ENCODE measurements at regions not wholly inside any gene's neighbourhood (a gene's known extent, or its start where the extent isn't known, plus 50 kb on each side); places are given as distances from the start of the nearest gene placed in this dataset.
"Not testable (repeated sequence)": the region's sequence is repeated elsewhere in the genome, so short reads cannot be mapped to it uniquely, and the experiment has no call there.

GRCh38 chr16:10252155-10252554 is 69.9 kb upstream of the GRIN2A start:
- H3K9me3 ChIP-seq (ENCODE audit: insufficient read depth, low read length) = no peaks in the 10 kb centered on the region
- TF ChIP-seq SUZ12 (IDR thresholded peaks at IDR 0.05; ENCODE audit: extremely low read depth, insufficient read depth, insufficient read length) (no peak), YY1 (IDR thresholded peaks at IDR 0.05; ENCODE audit: insufficient read depth, insufficient read length) (no peak)
- no peak overlapping the region for H3K9ac ChIP-seq (ENCODE audit: insufficient read length, low read depth)
- no peaks in the 10 kb centered on the region for H3K36me3 ChIP-seq (ENCODE audit: insufficient read depth, insufficient read length, low read length)
- peaks cover under 1% of the 10 kb centered on the region for H3K4me1 ChIP-seq (ENCODE audit: insufficient read depth, insufficient read length)
- DNase-seq (ENCODE audit: low read depth, low spot score) = no peak
- no peak overlapping the region for H3K4me3 ChIP-seq (ENCODE audit: insufficient read length, low read depth)
- H3K27me3 ChIP-seq (ENCODE audit: insufficient read depth, insufficient read length) = no peaks in the 10 kb centered on the region

DNA sequence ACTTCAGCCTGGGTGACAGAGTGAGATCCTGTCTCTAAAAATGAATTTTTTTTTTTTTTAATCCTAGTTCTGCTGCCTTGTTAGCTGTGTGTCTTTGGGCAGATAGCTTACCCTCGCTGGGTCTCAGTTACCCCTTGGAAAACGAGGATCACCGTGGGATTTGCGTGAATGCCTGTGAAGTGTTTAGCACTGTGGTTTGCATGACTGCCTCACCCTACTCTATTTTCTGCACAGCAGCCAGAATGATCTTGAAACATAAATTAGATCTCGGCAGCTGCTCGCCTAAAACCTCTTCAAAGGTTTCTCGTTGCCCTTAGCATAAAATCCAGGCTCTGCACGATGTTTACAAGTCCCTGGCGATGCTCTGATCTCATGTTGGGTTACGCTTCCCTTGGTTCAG is 71.2 kb upstream of the GRIN2A start:
- peaks cover 3% of the 10 kb centered on the region for H3K4me1 ChIP-seq (ENCODE audit: insufficient read depth, insufficient read length)
- TF ChIP-seq YY1 (IDR thresholded peaks at IDR 0.05; ENCODE audit: insufficient read depth, insufficient read length) = no peak
- no peak for TF ChIP-seq ZNF274 (IDR thresholded peaks at IDR 0.05; ENCODE audit: low read depth, low read length)
- no peak for TF ChIP-seq SUZ12 (IDR thresholded peaks at IDR 0.05; ENCODE audit: extremely low read depth, insufficient read depth, insufficient read length)
- H3K9ac ChIP-seq (ENCODE audit: insufficient read length, low read depth) = no peak overlapping the region
- no peaks in the 10 kb centered on the region for H3K27me3 ChIP-seq (ENCODE audit: insufficient read depth, insufficient read length)
- no peak for DNase-seq (ENCODE audit: low read depth, low spot score)
- H3K4me3 ChIP-seq (ENCODE audit: insufficient read length, low read depth) = no peak overlapping the region
- no peaks in the 10 kb centered on the region for H3K9me3 ChIP-seq (ENCODE audit: insufficient read depth, low read length)
- no peaks in the 10 kb centered on the region for H3K36me3 ChIP-seq (ENCODE audit: insufficient read depth, insufficient read length, low read length)

DNA sequence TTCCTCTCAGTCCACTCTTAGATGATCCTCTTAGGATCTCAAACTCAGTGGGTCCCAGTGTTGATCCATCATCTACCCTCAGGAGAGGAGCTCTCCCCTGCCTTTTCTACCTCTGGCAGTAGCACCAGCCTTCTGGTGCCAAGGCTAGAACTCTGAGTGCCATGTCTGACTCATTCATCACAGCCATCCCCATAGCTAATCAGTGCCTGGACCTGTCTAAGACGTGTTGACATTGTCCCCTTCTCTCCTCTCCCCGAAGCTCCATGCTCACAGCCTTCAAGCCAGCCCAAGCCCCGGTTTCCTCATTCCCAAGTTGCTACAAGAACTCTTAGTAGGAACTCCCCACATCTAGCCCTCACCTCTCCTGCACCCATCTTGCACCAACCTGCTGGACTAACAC is 73.5 kb upstream of the GRIN2A start:
- Histone ChIP-seq H3K36me3 (ENCODE audit: insufficient read depth, insufficient read length, low read length) (no peaks in the 10 kb centered on the region), H3K27me3 (ENCODE audit: insufficient read depth, insufficient read length) (no peaks in the 10 kb centered on the region), H3K4me1 (ENCODE audit: insufficient read depth, insufficient read length) (peaks cover 3% of the 10 kb centered on the region), H3K4me3 (ENCODE audit: insufficient read length, low read depth) (no peak overlapping the region), H3K9ac (ENCODE audit: insufficient read length, low read depth) (no peak overlapping the region), H3K9me3 (ENCODE audit: insufficient read depth, low read length) (no peaks in the 10 kb centered on the region)
- TF ChIP-seq ZNF274 (IDR thresholded peaks at IDR 0.05; ENCODE audit: low read depth, low read length) (no peak), YY1 (IDR thresholded peaks at IDR 0.05; ENCODE audit: insufficient read depth, insufficient read length) (no peak), SUZ12 (IDR thresholded peaks at IDR 0.05; ENCODE audit: extremely low read depth, insufficient read depth, insufficient read length) (no peak)
- DNase-seq (ENCODE audit: low read depth, low spot score) = no peak

DNA sequence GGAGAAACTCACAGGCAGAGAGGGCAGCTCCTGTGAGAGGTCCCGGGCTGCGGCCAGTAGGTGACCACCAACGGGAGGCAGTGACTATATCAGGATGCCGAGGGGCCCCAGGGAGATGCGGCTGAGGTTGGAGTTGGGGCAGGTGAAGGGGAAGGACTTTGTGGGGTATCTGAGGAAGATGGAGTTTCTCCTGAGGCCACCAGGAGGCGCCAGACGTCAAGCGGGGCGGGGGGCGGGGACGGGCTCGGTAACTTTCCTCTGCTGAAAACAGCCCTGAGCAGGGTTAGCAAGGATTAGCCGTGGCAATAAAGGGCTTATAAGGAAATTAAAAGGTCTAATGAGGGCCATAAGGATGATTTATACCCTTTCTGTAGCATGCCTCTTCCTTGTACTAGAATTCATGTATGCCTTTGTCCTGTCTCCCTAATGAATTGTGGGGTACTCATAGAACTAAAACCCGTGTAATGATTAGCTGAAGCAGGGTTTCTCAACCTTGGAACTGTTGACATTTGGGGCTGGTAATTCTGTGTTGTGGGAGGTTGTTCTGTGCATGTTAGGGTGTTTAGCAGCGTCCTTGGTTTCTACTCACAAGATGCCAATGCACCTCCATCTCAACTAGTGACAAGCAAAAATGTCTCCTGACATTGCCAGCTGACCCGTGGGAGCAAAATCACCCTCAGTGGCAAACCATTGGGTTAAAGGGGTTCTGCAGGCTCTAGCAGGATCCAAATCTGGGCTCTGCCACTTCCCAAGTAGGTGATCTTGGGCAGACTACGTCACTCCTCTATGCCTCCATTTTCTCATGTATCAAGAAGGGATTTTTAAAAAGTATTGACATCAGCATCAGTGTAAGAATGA is 74.8 kb upstream of the GRIN2A start:
- DNase-seq (ENCODE audit: low read depth, low spot score) = peak; percentile 50
- no peaks in the 10 kb centered on the region for H3K9me3 ChIP-seq (ENCODE audit: insufficient read depth, low read length)
- TF ChIP-seq SUZ12 (IDR thresholded peaks at IDR 0.05; ENCODE audit: extremely low read depth, insufficient read depth, insufficient read length) (no peak), ZNF274 (IDR thresholded peaks at IDR 0.05; ENCODE audit: low read depth, low read length) (no peak), YY1 (IDR thresholded peaks at IDR 0.05; ENCODE audit: insufficient read depth, insufficient read length) (no peak)
- no peaks in the 10 kb centered on the region for H3K36me3 ChIP-seq (ENCODE audit: insufficient read depth, insufficient read length, low read length)
- no peak overlapping the region for H3K9ac ChIP-seq (ENCODE audit: insufficient read length, low read depth)
- no peaks in the 10 kb centered on the region for H3K27me3 ChIP-seq (ENCODE audit: insufficient read depth, insufficient read length)
- no peak overlapping the region for H3K4me3 ChIP-seq (ENCODE audit: insufficient read length, low read depth)
- peaks cover 3% of the 10 kb centered on the region for H3K4me1 ChIP-seq (ENCODE audit: insufficient read depth, insufficient read length)

DNA sequence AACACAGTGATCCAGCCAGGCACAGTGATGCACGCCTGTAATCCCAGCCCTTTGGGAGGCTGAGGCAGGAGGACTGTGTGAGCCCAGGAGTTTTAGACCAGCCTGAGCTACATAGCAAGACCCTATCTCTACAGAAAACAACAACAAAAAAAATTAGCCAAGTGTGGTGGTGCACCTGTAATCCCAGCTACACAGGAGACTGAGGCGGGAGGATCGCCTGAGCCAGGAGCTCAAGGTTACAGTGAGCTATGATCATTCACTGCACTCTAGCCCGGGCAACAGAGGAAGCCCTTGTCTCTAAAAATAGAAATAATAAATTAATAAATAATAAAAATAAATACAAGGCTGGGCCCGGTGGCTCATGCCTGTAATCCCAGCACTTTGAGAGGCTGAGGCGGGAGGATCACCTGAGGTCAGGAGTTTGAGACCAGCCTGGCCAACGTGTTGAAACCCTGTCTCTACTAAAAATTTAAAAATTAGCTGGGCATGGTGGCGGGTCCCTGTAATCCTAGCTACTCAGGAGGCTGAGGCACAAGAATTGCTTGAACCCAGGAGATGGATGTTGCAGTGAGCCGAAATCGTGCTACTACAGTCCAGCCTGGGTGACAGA is 75.5 kb upstream of the GRIN2A start:
- H3K36me3 ChIP-seq (ENCODE audit: insufficient read depth, insufficient read length, low read length); DNase-seq (ENCODE audit: low read depth, low spot score); H3K9ac ChIP-seq (ENCODE audit: insufficient read length, low read depth); H3K27me3 ChIP-seq (ENCODE audit: insufficient read depth, insufficient read length); H3K4me3 ChIP-seq (ENCODE audit: insufficient read length, low read depth); H3K9me3 ChIP-seq (ENCODE audit: insufficient read depth, low read length); H3K4me1 ChIP-seq (ENCODE audit: insufficient read depth, insufficient read length): not testable (repeated sequence)

DNA sequence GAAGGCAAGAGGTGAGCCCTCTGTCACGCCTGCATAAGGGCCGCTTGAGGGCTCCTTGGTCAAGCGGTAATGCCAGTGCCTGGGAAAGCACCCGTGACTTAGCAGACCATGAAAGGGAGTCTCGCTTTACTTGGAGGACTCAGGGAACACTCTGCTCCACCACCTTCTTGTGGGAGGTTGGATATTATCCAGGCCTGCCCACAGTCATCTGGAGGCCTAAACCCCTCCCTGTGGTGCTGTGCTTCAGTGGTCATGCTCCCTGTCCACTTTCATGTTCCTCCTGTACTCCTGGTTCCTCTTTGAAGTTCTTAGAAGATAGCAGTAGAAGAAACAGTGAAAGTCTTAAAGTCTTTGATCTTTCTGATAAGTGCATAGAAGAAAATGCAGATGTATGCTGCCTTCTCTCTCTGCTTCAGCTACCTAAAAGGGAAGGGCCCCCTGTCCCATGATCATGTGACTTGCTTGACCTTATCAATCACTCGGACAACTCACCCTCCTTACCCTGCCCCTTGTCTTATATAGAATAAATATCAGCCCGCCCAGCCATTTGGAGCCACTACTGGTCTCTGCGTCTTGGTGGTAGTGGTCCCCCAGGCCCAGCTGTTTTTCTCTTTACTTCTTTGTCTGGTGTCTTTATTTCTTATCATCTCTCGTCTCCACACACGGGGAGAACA is 76.8 kb upstream of the GRIN2A start:
- not testable (repeated sequence) for H3K9ac ChIP-seq (ENCODE audit: insufficient read length, low read depth); H3K4me1 ChIP-seq (ENCODE audit: insufficient read depth, insufficient read length); H3K4me3 ChIP-seq (ENCODE audit: insufficient read length, low read depth); H3K36me3 ChIP-seq (ENCODE audit: insufficient read depth, insufficient read length, low read length); H3K27me3 ChIP-seq (ENCODE audit: insufficient read depth, insufficient read length); DNase-seq (ENCODE audit: low read depth, low spot score); H3K9me3 ChIP-seq (ENCODE audit: insufficient read depth, low read length)

DNA sequence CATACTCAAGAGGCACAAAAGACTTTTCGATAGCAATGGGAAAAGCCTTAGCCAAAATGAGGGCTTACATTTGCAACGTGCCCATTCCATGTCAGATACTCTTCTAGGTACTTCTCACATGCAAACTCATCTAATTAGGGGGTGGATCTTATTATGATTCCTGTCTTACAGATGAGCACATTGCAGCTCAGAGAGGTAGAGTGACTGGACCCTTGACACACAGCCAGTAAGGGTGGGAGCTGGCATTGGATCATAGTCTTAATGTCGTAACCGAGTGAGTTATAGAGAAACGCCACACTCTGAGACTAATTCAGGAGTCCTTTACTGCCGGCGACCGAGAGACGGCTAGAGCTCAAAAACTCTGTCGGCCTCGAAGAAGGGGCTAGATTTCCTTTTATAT is 78.8 kb upstream of the GRIN2A start:
- Histone ChIP-seq H3K4me3 (ENCODE audit: insufficient read length, low read depth) (no peak overlapping the region), H3K4me1 (ENCODE audit: insufficient read depth, insufficient read length) (peaks cover 3% of the 10 kb centered on the region), H3K9me3 (ENCODE audit: insufficient read depth, low read length) (no peaks in the 10 kb centered on the region), H3K27me3 (ENCODE audit: insufficient read depth, insufficient read length) (no peaks in the 10 kb centered on the region), H3K36me3 (ENCODE audit: insufficient read depth, insufficient read length, low read length) (no peaks in the 10 kb centered on the region), H3K9ac (ENCODE audit: insufficient read length, low read depth) (no peak overlapping the region)
- no peak for DNase-seq (ENCODE audit: low read depth, low spot score)
- TF ChIP-seq ZNF274 (IDR thresholded peaks at IDR 0.05; ENCODE audit: low read depth, low read length) = no peak
- no peak for TF ChIP-seq SUZ12 (IDR thresholded peaks at IDR 0.05; ENCODE audit: extremely low read depth, insufficient read depth, insufficient read length)
- no peak for TF ChIP-seq YY1 (IDR thresholded peaks at IDR 0.05; ENCODE audit: insufficient read depth, insufficient read length)

- H3K4me1 ChIP-seq (ENCODE audit: insufficient read depth, insufficient read length); H3K36me3 ChIP-seq (ENCODE audit: insufficient read depth, insufficient read length, low read length); H3K9me3 ChIP-seq (ENCODE audit: insufficient read depth, low read length); DNase-seq (ENCODE audit: low read depth, low spot score); H3K9ac ChIP-seq (ENCODE audit: insufficient read length, low read depth); H3K27me3 ChIP-seq (ENCODE audit: insufficient read depth, insufficient read length); H3K4me3 ChIP-seq (ENCODE audit: insufficient read length, low read depth): not testable (repeated sequence)
Observed at GRCh38 chr16:10261526-10261925, 79.3 kb upstream of the GRIN2A start.

Data from NT2/D1 (cell line).